H9 (cell line): ENCODE measurements at regions not wholly inside any gene's neighbourhood (a gene's known extent, or its start where the extent isn't known, plus 50 kb on each side); places are given as distances from the start of the nearest gene placed in this dataset.

Experiments used
- DNase-seq: peaks from one replicate; pipeline ENCODE4 v3.0.0-alpha.2; 2017
- H2AFZ ChIP-seq: one replicate; pipeline ENCODE4 v1.6.1; 2013; ENCODE audit warnings: mild to moderate bottlenecking, low read length, control low read depth, moderate library complexity
- H2AK5ac ChIP-seq: 2 replicates; pipeline ENCODE4 v1.6.1; 2013; ENCODE audit warnings: low read length, control low read depth, mixed read lengths; ENCODE audit not compliant: insufficient read length
- H2BK120ac ChIP-seq: one replicate; pipeline ENCODE4 v1.6.1; 2013; ENCODE audit warnings: low read depth, mild to moderate bottlenecking, low read length, control low read depth, inconsistent platforms; ENCODE audit not compliant: poor library complexity, severe bottlenecking
- H2BK12ac ChIP-seq: 2 replicates; pipeline ENCODE4 v1.6.1; 2013; ENCODE audit warnings: low read length, control low read depth, mixed read lengths, low read depth; ENCODE audit not compliant: insufficient read length
- H2BK15ac ChIP-seq: 2 replicates; pipeline ENCODE4 v1.6.1; 2013; ENCODE audit warnings: low read depth, low read length, control low read depth
- H2BK20ac ChIP-seq: one replicate; pipeline ENCODE4 v1.6.1; 2013; ENCODE audit warnings: low read depth, mild to moderate bottlenecking, low read length, control low read depth, inconsistent platforms; ENCODE audit not compliant: poor library complexity, severe bottlenecking
- H2BK5ac ChIP-seq: 2 replicates; pipeline ENCODE4 v1.6.1; 2013; ENCODE audit warnings: low read length, control low read depth, mixed read lengths; ENCODE audit not compliant: insufficient read length
- H3K14ac ChIP-seq: 2 replicates; pipeline ENCODE4 v1.6.1; 2013; ENCODE audit warnings: low read length, control low read depth; ENCODE audit not compliant: insufficient read depth
- H3K18ac ChIP-seq: 2 replicates; pipeline ENCODE4 v1.6.1; 2013; ENCODE audit warnings: low read depth, mild to moderate bottlenecking, mixed read lengths, low read length, control low read depth; ENCODE audit not compliant: insufficient read length
- H3K23ac ChIP-seq: 2 replicates; pipeline ENCODE4 v1.6.1; 2013; ENCODE audit warnings: low read length, control low read depth, mixed read lengths, low read depth; ENCODE audit not compliant: insufficient read length
- H3K23me2 ChIP-seq: 2 replicates; pipeline ENCODE4 v1.6.1; 2013; ENCODE audit warnings: low read depth, mild to moderate bottlenecking, mixed read lengths, low read length, control low read depth; ENCODE audit not compliant: insufficient read length, poor library complexity, severe bottlenecking
- H3K27ac ChIP-seq: 2 replicates; pipeline ENCODE4 v1.5.1; 2013; ENCODE audit warnings: low read length, control low read depth, mixed read lengths, low read depth; ENCODE audit not compliant: insufficient read length
- H3K27me3 ChIP-seq: 2 replicates; pipeline ENCODE4 v1.6.1; 2013; ENCODE audit warnings: low read length, control low read depth, inconsistent platforms; ENCODE audit not compliant: insufficient read depth
- H3K4ac ChIP-seq: 2 replicates; pipeline ENCODE4 v1.6.1; 2013; ENCODE audit warnings: low read depth, mild to moderate bottlenecking, control low read depth, inconsistent platforms, low read length, moderate library complexity
- H3K4me1 ChIP-seq: 2 replicates; pipeline ENCODE4 v1.6.1; 2013; ENCODE audit warnings: low read length, control low read depth, inconsistent platforms; ENCODE audit not compliant: insufficient read depth
- H3K4me2 ChIP-seq: 2 replicates; pipeline ENCODE4 v1.6.1; 2013; ENCODE audit warnings: low read length, control low read depth, mixed read lengths; ENCODE audit not compliant: insufficient read length, insufficient read depth
- H3K56ac ChIP-seq: 2 replicates; pipeline ENCODE4 v1.6.1; 2013; ENCODE audit warnings: low read depth, mild to moderate bottlenecking, mixed read lengths, low read length, control low read depth; ENCODE audit not compliant: insufficient read length
- H3K79me1 ChIP-seq: 2 replicates; pipeline ENCODE4 v1.6.1; 2013; ENCODE audit warnings: low read depth, mild to moderate bottlenecking, moderate library complexity, low read length, control low read depth, inconsistent platforms; ENCODE audit not compliant: insufficient read depth, poor library complexity, severe bottlenecking
- H3K79me2 ChIP-seq: 2 replicates; pipeline ENCODE4 v1.6.1; 2013; ENCODE audit warnings: low read length, control low read depth, inconsistent platforms; ENCODE audit not compliant: insufficient read depth
- H3K9ac ChIP-seq: 2 replicates; pipeline ENCODE4 v1.6.1; 2013; ENCODE audit warnings: low read length, control low read depth, mixed read lengths; ENCODE audit not compliant: insufficient read length; ENCODE audit errors: extremely low read depth
- H3K9me3 ChIP-seq: one replicate; pipeline ENCODE4 v1.6.1; 2013; ENCODE audit warnings: low read depth, low read length, inconsistent platforms; ENCODE audit not compliant: control insufficient read depth
- H3T11ph ChIP-seq: one replicate; pipeline ENCODE4 v1.6.1; 2013; ENCODE audit warnings: mild to moderate bottlenecking, low read length, control low read depth, inconsistent platforms
- H4K20me1 ChIP-seq: one replicate; pipeline ENCODE4 v1.6.1; 2013; ENCODE audit not compliant: control insufficient read depth, insufficient read length, insufficient read depth
- H4K5ac ChIP-seq: 2 replicates; pipeline ENCODE4 v1.6.1; 2013; ENCODE audit warnings: low read depth, mild to moderate bottlenecking, mixed read lengths, low read length, control low read depth; ENCODE audit not compliant: insufficient read length
- H4K8ac ChIP-seq: replicated peaks from 2 replicates; pipeline ENCODE4 v1.6.1; 2013; ENCODE audit warnings: low read length, control low read depth, mixed read lengths, low read depth; ENCODE audit not compliant: insufficient read length
- H4K91ac ChIP-seq: 2 replicates; pipeline ENCODE4 v1.6.1; 2013; ENCODE audit warnings: low read depth, mild to moderate bottlenecking, moderate library complexity, mixed read lengths, low read length, control low read depth; ENCODE audit not compliant: insufficient read length
- H3K27ac Mint-ChIP-seq, 3 experiments: 2 replicates in 2 of 3; 3 replicates in 1 of 3; pipeline ENCODE4 v1.8.0; 2020 to 2021; ENCODE audit warnings: mixed read lengths in 3 of 3, mild to moderate bottlenecking in 1 of 3, moderate library complexity in 1 of 3
- H3K27me3 Mint-ChIP-seq: 2 replicates; pipeline ENCODE4 v1.8.0; 2021; ENCODE audit warnings: low read depth, mild to moderate bottlenecking, moderate library complexity, mixed read lengths
- H3K36me3 Mint-ChIP-seq, 3 experiments: 2 replicates in 2 of 3; 3 replicates in 1 of 3; pipeline ENCODE4 v1.8.0; 2020 to 2021; ENCODE audit warnings: low read depth in 3 of 3, mixed read lengths in 3 of 3; ENCODE audit not compliant: insufficient read depth in 1 of 3
- H3K4me1 Mint-ChIP-seq, 2 experiments: 2 replicates each; pipeline ENCODE4 v1.8.0; 2020; ENCODE audit warnings: mixed read lengths in 2 of 2
- H3K4me3 Mint-ChIP-seq, 2 experiments: 2 replicates in 1 of 2; 3 replicates in 1 of 2; pipeline ENCODE4 v1.8.0; 2020 to 2021; ENCODE audit warnings: mild to moderate bottlenecking in 2 of 2, mixed read lengths in 2 of 2, moderate library complexity in 1 of 2
- H3K9me3 Mint-ChIP-seq, 2 experiments: 2 replicates in 1 of 2; 3 replicates in 1 of 2; pipeline ENCODE4 v1.8.0; 2020; ENCODE audit warnings: mild to moderate bottlenecking in 2 of 2, mixed read lengths in 2 of 2, moderate library complexity in 1 of 2
- WGBS: extraction: QIAGEN DNeasy Blood & Tissue Kit; methylation state at CpG from one replicate; pipeline ENCODE4 v1.1.7; 2013; ENCODE audit warnings: missing lambda C conversion rate, low lambda C conversion rate, mixed read lengths; ENCODE audit not compliant: insufficient read length; ENCODE audit errors: extremely low coverage; 5-methylcytosine and 5-hydroxymethylcytosine counted together
- TF ChIP-seq, protein P1 (sequence below): fragments of 200-600 bp; sonication (generic); conservative IDR thresholded peaks from 3 replicates; pipeline ENCODE4 v1.8.0; 2021; ENCODE audit warnings: antibody characterized with exemption, mild to moderate bottlenecking

DNA sequence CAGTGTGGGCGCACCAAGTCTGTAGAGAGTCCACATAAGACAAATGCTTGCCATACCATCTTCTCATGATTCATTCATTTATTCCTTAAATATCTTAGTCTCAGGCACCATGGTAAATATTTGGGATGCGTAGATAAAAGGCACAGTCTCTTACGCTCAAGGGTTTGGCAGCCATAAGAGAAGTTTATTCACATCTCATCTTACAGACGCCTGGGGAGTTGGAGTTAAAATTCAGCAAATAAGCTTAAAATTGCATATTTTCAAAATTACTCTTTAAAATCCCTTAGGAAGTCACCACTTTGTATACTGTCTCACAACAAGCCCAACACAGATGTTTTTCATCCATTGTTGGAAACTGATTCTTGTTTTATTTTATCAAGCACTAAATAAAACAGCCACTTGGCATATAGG lies 363.3 kb downstream of the KIF16B start:
- no CpG with 5 or more reads among the region's 4 CpGs for WGBS

More for the DNA sequence above, 363.3 kb downstream of the KIF16B start:
- Histone ChIP-seq H3K14ac (no peak overlapping the region), H4K91ac (no peak overlapping the region), H3K79me2 (no peaks in the 10 kb centered on the region), H3K18ac (no peak overlapping the region), H3K4me2 (no peak overlapping the region), H3T11ph (no peak overlapping the region), H3K4me1 (no peaks in the 10 kb centered on the region), H3K23ac (no peak overlapping the region), H2BK5ac (no peak overlapping the region), H2AFZ (no peak overlapping the region), H4K8ac (no peak overlapping the region), H2AK5ac (no peak overlapping the region), H2BK120ac (no peak overlapping the region), H3K27ac (no peak overlapping the region), H3K27me3 (no peaks in the 10 kb centered on the region), H3K79me1 (no peaks in the 10 kb centered on the region), H2BK15ac (no peak overlapping the region), H4K5ac (no peak overlapping the region), H3K9ac (no peak overlapping the region), H3K4ac (no peak overlapping the region), H2BK20ac (no peak overlapping the region), H3K56ac (no peak overlapping the region), H2BK12ac (no peak overlapping the region), H3K23me2 (no peaks in the 10 kb centered on the region), H3K9me3 (no peaks in the 10 kb centered on the region), H4K20me1 (no peaks in the 10 kb centered on the region)
- no peaks in the 10 kb centered on the region for H3K27me3 Mint-ChIP-seq
- TF ChIP-seq, protein P1, sequence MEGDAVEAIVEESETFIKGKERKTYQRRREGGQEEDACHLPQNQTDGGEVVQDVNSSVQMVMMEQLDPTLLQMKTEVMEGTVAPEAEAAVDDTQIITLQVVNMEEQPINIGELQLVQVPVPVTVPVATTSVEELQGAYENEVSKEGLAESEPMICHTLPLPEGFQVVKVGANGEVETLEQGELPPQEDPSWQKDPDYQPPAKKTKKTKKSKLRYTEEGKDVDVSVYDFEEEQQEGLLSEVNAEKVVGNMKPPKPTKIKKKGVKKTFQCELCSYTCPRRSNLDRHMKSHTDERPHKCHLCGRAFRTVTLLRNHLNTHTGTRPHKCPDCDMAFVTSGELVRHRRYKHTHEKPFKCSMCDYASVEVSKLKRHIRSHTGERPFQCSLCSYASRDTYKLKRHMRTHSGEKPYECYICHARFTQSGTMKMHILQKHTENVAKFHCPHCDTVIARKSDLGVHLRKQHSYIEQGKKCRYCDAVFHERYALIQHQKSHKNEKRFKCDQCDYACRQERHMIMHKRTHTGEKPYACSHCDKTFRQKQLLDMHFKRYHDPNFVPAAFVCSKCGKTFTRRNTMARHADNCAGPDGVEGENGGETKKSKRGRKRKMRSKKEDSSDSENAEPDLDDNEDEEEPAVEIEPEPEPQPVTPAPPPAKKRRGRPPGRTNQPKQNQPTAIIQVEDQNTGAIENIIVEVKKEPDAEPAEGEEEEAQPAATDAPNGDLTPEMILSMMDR: no peak
- H3K4me1 Mint-ChIP-seq: peaks cover 8% of the 10 kb centered on the region in 2 experiments
- H3K27ac Mint-ChIP-seq: no peak overlapping the region
- H3K36me3 Mint-ChIP-seq: no peaks in the 10 kb centered on the region
- no peaks in the 10 kb centered on the region for H3K9me3 Mint-ChIP-seq
- H3K4me3 Mint-ChIP-seq: no peak overlapping the region
- DNase-seq: no peak
